ENCODE measurements at regions not wholly inside any gene's neighbourhood (a gene's known extent, or its start where the extent isn't known, plus 50 kb on each side); places are given as distances from the start of the nearest gene placed in this dataset.

- RAD21 ChIA-PET (ENCODE audit: low non-redundant PET in 1 of 2, low total read pairs in 2 of 2, uncharacterized antibody in 2 of 2, unreplicated experiment in 2 of 2): no interaction called here
- BruUV-seq (replicated peaks): no TSS peak
- intact Hi-C loops (cut with micrococcal nuclease): no loop called here
- H3K79me2 ChIP-seq (ENCODE audit: insufficient read depth, low read length): no peaks in the 10 kb centered on the region
- ATAC-seq (no peak), DNase-seq (ENCODE audit: low read depth, low spot score) (no peak)
- no peaks in the 10 kb centered on the region for H4K20me1 ChIP-seq (ENCODE audit: insufficient read depth)
- CTCF ChIA-PET: no interaction called here
- H3K4me1 ChIP-seq (ENCODE audit: control insufficient read depth in 1 of 2, insufficient read depth in 2 of 2, low read length in 2 of 2): no peaks in the 10 kb centered on the region
- H3K9me3 ChIP-seq (ENCODE audit: control insufficient read depth in 1 of 2, insufficient read depth in 1 of 2, low read depth in 1 of 2, low read length in 2 of 2): peaks cover 10 to 26% of the 10 kb centered on the region in 2 experiments; a peak in 3 of 4 replicates
- no peak overlapping the region for H3K27ac ChIP-seq (ENCODE audit: low read depth, low read length)
- H3K36me3 ChIP-seq (ENCODE audit: control insufficient read depth in 1 of 2, insufficient read depth in 2 of 2, low read length in 2 of 2): no peaks in the 10 kb centered on the region
- H3K27me3 ChIP-seq (ENCODE audit: insufficient read depth, low read length): no peaks in the 10 kb centered on the region
- POLR2A ChIA-PET: no interaction called here
- TF ChIP-seq POLR2AphosphoS5 (IDR thresholded peaks at IDR 0.05; ENCODE audit: low read depth, low read length) (no peak), MAX (IDR thresholded peaks at IDR 0.05) (no peak), ATF3 (IDR thresholded peaks at IDR 0.05) (no peak), ZFX (IDR thresholded peaks at IDR 0.05) (no peak)
- H3K4me2 ChIP-seq (ENCODE audit: low read length): no peak overlapping the region
- no peaks in the 10 kb centered on the region for H3K9me2 ChIP-seq (ENCODE audit: insufficient read depth)
- H3K4me3 ChIP-seq (replicated peaks in 1 of 2; ENCODE audit: low read depth in 1 of 2, low read length in 2 of 2): no peak overlapping the region
- H3K9ac ChIP-seq (ENCODE audit: low read length): no peak overlapping the region
- no peak overlapping the region for H2AFZ ChIP-seq (ENCODE audit: low read depth, low read length, poor library complexity, severe bottlenecking)
Measured at GRCh38 chr2:21710496-21710895, 586.7 kb downstream of the TDRD15 start.

- Histone ChIP-seq H3K27me3 (ENCODE audit: insufficient read depth, low read length) (no peaks in the 10 kb centered on the region), H4K20me1 (ENCODE audit: insufficient read depth) (no peaks in the 10 kb centered on the region), H3K9me3 (ENCODE audit: control insufficient read depth in 1 of 2, insufficient read depth in 1 of 2, low read depth in 1 of 2, low read length in 2 of 2) (peaks cover 9 to 33% of the 10 kb centered on the region in 2 experiments; a peak in 2 of 4 replicates), H3K27ac (ENCODE audit: low read depth, low read length) (no peak overlapping the region), H3K36me3 (ENCODE audit: control insufficient read depth in 1 of 2, insufficient read depth in 2 of 2, low read length in 2 of 2) (no peaks in the 10 kb centered on the region), H3K9me2 (ENCODE audit: insufficient read depth) (no peaks in the 10 kb centered on the region), H3K4me1 (ENCODE audit: control insufficient read depth in 1 of 2, insufficient read depth in 2 of 2, low read length in 2 of 2) (no peaks in the 10 kb centered on the region), H3K4me2 (ENCODE audit: low read length) (no peak overlapping the region), H3K9ac (ENCODE audit: low read length) (no peak overlapping the region), H3K4me3 (replicated peaks in 1 of 2; ENCODE audit: low read depth in 1 of 2, low read length in 2 of 2) (no peak overlapping the region), H2AFZ (ENCODE audit: low read depth, low read length, poor library complexity, severe bottlenecking) (no peak overlapping the region), H3K79me2 (ENCODE audit: insufficient read depth, low read length) (no peaks in the 10 kb centered on the region)
- POLR2A ChIA-PET: no interaction called here
- BruUV-seq (replicated peaks): no TSS peak
- no peak for DNase-seq (ENCODE audit: low read depth, low spot score)
- RAD21 ChIA-PET (ENCODE audit: low non-redundant PET in 1 of 2, low total read pairs in 2 of 2, uncharacterized antibody in 2 of 2, unreplicated experiment in 2 of 2): no interaction called here
- ATAC-seq: no peak
- intact Hi-C loops (cut with micrococcal nuclease): no loop called here
- CTCF ChIA-PET: no interaction called here
- TF ChIP-seq SIN3A (IDR thresholded peaks at IDR 0.05; ENCODE audit: low read depth): no peak
- no peak for TF ChIP-seq TCF7L2 (IDR thresholded peaks at IDR 0.05; ENCODE audit: borderline replicate concordance, extremely low read depth, insufficient read depth, insufficient read length)
- no peak for TF ChIP-seq SRF (IDR thresholded peaks at IDR 0.05; ENCODE audit: low read depth)
- TF ChIP-seq ATF3 (IDR thresholded peaks at IDR 0.05): no peak
- no peak for TF ChIP-seq ZBTB33 (IDR thresholded peaks at IDR 0.05; ENCODE audit: extremely low read depth, insufficient replicate concordance, low read length)
- no peak for TF ChIP-seq FOSL1 (IDR thresholded peaks at IDR 0.05; ENCODE audit: low read depth)
- TF ChIP-seq EZH2 (IDR thresholded peaks at IDR 0.05): no peak
- TF ChIP-seq SP1 (IDR thresholded peaks at IDR 0.05; ENCODE audit: low read depth): no peak
- TF ChIP-seq POLR2A (IDR thresholded peaks at IDR 0.05; ENCODE audit: borderline replicate concordance, extremely low read depth, insufficient read depth, insufficient read length): no peak
- no peak for TF ChIP-seq YY1 (IDR thresholded peaks at IDR 0.05; ENCODE audit: extremely low read depth, insufficient replicate concordance, low read depth, low read length)
- no peak for TF ChIP-seq CTCF (IDR thresholded peaks at IDR 0.05 in 2 of 3, conservative IDR thresholded peaks at IDR 0.05 in 1 of 3; ENCODE audit: borderline replicate concordance in 1 of 3, insufficient read depth in 1 of 3, low read depth in 2 of 3, low read length in 2 of 3)
- TF ChIP-seq MAX (IDR thresholded peaks at IDR 0.05): no peak
- no peak for TF ChIP-seq EGR1 (IDR thresholded peaks at IDR 0.05; ENCODE audit: low read depth)
- TF ChIP-seq ELF1 (IDR thresholded peaks at IDR 0.05; ENCODE audit: borderline replicate concordance, low read depth): no peak
- TF ChIP-seq CBX3 (IDR thresholded peaks at IDR 0.05; ENCODE audit: low read depth): no peak
Measured at GRCh38 chr2:21715887-21716286, 592.1 kb downstream of the TDRD15 start.
